Uterus (tissue), 3 donors: ENCODE measurements at regions not wholly inside any gene's neighbourhood (a gene's known extent, or its start where the extent isn't known, plus 50 kb on each side); places are given as distances from the start of the nearest gene placed in this dataset.

Experiments
- DNase-seq, 2 donors: peaks; one replicate each; pipeline ENCODE4 v3.0.0-alpha.2; 2019 to 2020
- H3K27ac ChIP-seq, 2 donors: fragments of 200-600 bp; sonication (generic); 1 replicate in 1 of 2; 2 replicates in 1 of 2; pipeline ENCODE4 v1.5.1; 2016 to 2018
- H3K27me3 ChIP-seq, 2 donors: fragments of 200-600 bp; sonication (generic); one replicate each; pipeline ENCODE4 v1.5.1; 2018 to 2019; ENCODE audit warnings: control low read depth in 1 of 2
- H3K36me3 ChIP-seq, 2 donors: fragments of 200-600 bp; sonication (generic); one replicate each; pipeline ENCODE4 v1.5.1; 2019; ENCODE audit warnings: control low read depth in 1 of 2
- H3K4me1 ChIP-seq, 2 donors: fragments of 200-600 bp; sonication (generic); one replicate each; pipeline ENCODE4 v1.5.1; 2018 to 2019; ENCODE audit warnings: control low read depth in 1 of 2
- H3K4me3 ChIP-seq, 2 donors: fragments of 200-600 bp; sonication (generic); 1 replicate in 1 of 2; 2 replicates in 1 of 2; pipeline ENCODE4 v1.5.1; 2018 to 2019; ENCODE audit warnings: mild to moderate bottlenecking in 1 of 2
- H3K9me3 ChIP-seq, 2 donors: fragments of 200-600 bp; sonication (generic); one replicate each; pipeline ENCODE4 v1.5.1; 2019; ENCODE audit warnings: control low read depth in 1 of 2
- CTCF ChIP-seq, 4 experiments: fragments of 200-600 bp in 2 of 4; fragments of 450-650 bp in 2 of 4; sonication (generic) in 2 of 4; IDR thresholded peaks; one replicate each; pipeline ENCODE4 v1.5.1; 2016 to 2019; ENCODE audit warnings: antibody characterized with exemption in 4 of 4, mild to moderate bottlenecking in 2 of 4, moderate library complexity in 1 of 4
- POLR2A ChIP-seq, 2 donors: fragments of 450-650 bp; IDR thresholded peaks; one replicate each; pipeline ENCODE4 v1.6.1; 2016; ENCODE audit warnings: antibody characterized with exemption in 2 of 2, mild to moderate bottlenecking in 1 of 2, moderate library complexity in 1 of 2
- intact Hi-C: fragments of 100-400 bp; cut with DNase I; formaldehyde crosslinking; loops from one replicate; pipeline ENCODE4 v1.15.1; 2023; ENCODE audit warnings: low total_unique reads
- donor health status: DM: yes; HTN: yes; CAD: no.

- Histone ChIP-seq H3K27me3 (no peaks in the 10 kb centered on the region), H3K36me3 (no peaks in the 10 kb centered on the region), H3K27ac (no peak overlapping the region), H3K4me1 (no peaks in the 10 kb centered on the region), H3K9me3 (no peaks in the 10 kb centered on the region), H3K4me3 (no peak overlapping the region)
- TF ChIP-seq POLR2A (IDR thresholded peaks at IDR 0.05) (no peak), CTCF (IDR thresholded peaks at IDR 0.05) (no peak)
- intact Hi-C loops = no loop called here
- no peak for DNase-seq
These were observed 322.4 kb downstream of the ATP23 start for GRCh38 chr12:58263816-58264215.

DNA sequence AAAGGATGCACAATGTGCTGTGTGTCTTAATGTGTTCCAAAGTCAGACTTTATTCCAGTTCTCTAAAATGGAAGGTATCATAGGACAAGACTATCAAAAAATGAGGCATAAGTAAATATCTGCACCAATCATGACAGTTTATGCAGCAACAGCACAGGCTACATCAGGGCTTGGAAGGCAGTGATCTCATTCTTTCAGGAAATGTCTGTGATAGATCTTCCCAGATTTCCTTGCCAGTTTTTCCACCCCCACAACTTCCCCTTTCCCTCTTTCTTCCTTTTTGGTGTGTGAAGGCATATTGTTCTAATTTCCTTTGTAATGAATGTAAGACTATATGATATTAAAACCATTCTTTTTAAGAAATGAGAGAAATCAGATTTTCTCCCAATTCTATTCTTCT lies 326.7 kb downstream of the ATP23 start:
- no peaks in the 10 kb centered on the region for H3K9me3 ChIP-seq
- no peak for TF ChIP-seq POLR2A (IDR thresholded peaks at IDR 0.05)
- no peak for TF ChIP-seq CTCF (IDR thresholded peaks at IDR 0.05)
- H3K4me3 ChIP-seq = no peak overlapping the region
- no peak overlapping the region for H3K27ac ChIP-seq
- no peak for DNase-seq
- H3K36me3 ChIP-seq = no peaks in the 10 kb centered on the region
- H3K4me1 ChIP-seq = no peaks in the 10 kb centered on the region
- intact Hi-C loops = no loop called here
- H3K27me3 ChIP-seq = no peaks in the 10 kb centered on the region

DNA sequence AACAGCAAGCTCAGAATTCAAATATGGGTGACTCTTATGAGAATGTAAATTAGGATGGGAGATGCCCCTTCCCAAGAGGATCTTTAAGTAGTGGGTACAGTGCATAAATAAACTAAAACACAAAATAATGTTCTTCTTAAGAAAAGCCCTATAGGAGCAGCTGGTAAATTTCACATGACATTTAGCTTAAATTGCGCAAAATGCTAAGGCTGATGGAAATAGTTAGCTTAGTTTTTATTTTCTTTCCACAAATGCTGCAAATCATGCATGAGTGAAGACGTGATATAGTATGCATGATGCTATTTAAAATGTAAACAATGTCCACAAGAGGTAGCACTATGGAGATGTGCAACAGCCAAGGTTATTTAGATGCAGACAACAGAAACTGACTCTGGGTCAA lies 328.1 kb downstream of the ATP23 start:
- intact Hi-C loops = no loop called here
- Histone ChIP-seq H3K4me3 (no peak overlapping the region), H3K9me3 (no peaks in the 10 kb centered on the region), H3K27ac (no peak overlapping the region), H3K4me1 (no peaks in the 10 kb centered on the region), H3K27me3 (no peaks in the 10 kb centered on the region), H3K36me3 (no peaks in the 10 kb centered on the region)
- DNase-seq = no peak
- TF ChIP-seq POLR2A (IDR thresholded peaks at IDR 0.05) = no peak
- TF ChIP-seq CTCF (IDR thresholded peaks at IDR 0.05) = no peak

GRCh38 chr12:58270966-58271705 lies 329.8 kb downstream of the ATP23 start:
- Histone ChIP-seq H3K36me3 (no peaks in the 10 kb centered on the region), H3K4me3 (no peak overlapping the region), H3K4me1 (no peaks in the 10 kb centered on the region), H3K27me3 (no peaks in the 10 kb centered on the region), H3K27ac (no peak overlapping the region), H3K9me3 (no peaks in the 10 kb centered on the region)
- intact Hi-C loops = no loop called here
- no peak for DNase-seq
- TF ChIP-seq POLR2A (IDR thresholded peaks at IDR 0.05) (no peak), CTCF (IDR thresholded peaks at IDR 0.05) (no peak)

DNA sequence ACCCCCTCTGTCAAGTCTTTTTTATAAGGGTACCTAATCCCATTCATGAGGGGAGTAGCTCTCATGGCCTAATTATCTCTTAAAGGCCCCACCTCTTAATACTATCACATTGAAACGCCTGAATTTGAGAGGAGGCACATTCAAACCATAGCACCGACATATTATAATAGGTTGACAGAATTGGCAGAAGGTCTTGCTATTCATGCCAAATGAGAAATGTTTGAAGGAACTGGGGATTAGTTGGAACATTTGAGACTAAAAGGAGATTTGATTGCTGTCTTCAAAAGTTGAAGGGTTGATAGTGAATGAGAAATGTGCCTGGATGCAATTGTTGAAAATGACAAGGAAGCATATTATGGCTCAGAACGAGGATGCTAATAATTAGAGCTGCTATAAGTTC lies 331.1 kb downstream of the ATP23 start:
- Histone ChIP-seq H3K9me3 (peaks cover 0 to 5% of the 10 kb centered on the region in 2 donors), H3K4me3 (no peak overlapping the region), H3K27me3 (no peaks in the 10 kb centered on the region), H3K4me1 (no peaks in the 10 kb centered on the region), H3K36me3 (no peaks in the 10 kb centered on the region), H3K27ac (no peak overlapping the region)
- TF ChIP-seq POLR2A (IDR thresholded peaks at IDR 0.05) = no peak
- TF ChIP-seq CTCF (IDR thresholded peaks at IDR 0.05) = no peak
- intact Hi-C loops = no loop called here
- no peak for DNase-seq
